ENCODE measurements at regions not wholly inside any gene's neighbourhood (a gene's known extent, or its start where the extent isn't known, plus 50 kb on each side); places are given as distances from the start of the nearest gene placed in this dataset.
A peak's percentile ranks its signal among the peaks of the same experiment; 100 is the strongest.
"Not testable (repeated sequence)": the region's sequence is repeated elsewhere in the genome, so short reads cannot be mapped to it uniquely, and the experiment has no call there.

DNA sequence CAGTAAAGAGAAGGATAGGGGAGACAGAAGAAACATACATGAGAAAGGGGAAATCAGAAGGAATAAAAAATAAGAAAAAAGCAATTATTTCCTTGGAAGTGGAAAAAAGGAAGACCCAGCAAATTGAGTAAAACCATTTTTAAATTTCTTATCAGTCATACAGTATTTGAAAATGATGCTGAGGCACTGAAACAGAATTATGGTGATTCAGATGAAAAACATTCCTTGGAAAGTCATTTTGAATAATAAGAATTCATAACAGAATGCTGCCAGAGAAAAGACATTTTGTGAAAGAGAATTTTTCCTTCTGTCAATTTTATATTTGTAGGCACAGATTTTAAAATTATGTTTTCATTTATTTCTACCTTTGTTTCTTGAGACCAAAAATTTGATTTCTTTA is 895.5 kb upstream of the EPHA5 start:
- Mint-ChIP-seq H3K4me3 (peak overlapping the region; percentile 58), H3K9me3 (peaks cover 3% of the 10 kb centered on the region; the same call in 1 of the 2 replicates), H3K4me1 (ENCODE audit: low read depth) (peaks cover 39% of the 10 kb centered on the region), H3K36me3 (ENCODE audit: low read depth) (no peaks in the 10 kb centered on the region), H3K27ac (peak overlapping the region; percentile 92), H3K27me3 (ENCODE audit: insufficient read depth) (no peaks in the 10 kb centered on the region)
- no peak for DNase-seq
- TF ChIP-seq, protein P1, sequence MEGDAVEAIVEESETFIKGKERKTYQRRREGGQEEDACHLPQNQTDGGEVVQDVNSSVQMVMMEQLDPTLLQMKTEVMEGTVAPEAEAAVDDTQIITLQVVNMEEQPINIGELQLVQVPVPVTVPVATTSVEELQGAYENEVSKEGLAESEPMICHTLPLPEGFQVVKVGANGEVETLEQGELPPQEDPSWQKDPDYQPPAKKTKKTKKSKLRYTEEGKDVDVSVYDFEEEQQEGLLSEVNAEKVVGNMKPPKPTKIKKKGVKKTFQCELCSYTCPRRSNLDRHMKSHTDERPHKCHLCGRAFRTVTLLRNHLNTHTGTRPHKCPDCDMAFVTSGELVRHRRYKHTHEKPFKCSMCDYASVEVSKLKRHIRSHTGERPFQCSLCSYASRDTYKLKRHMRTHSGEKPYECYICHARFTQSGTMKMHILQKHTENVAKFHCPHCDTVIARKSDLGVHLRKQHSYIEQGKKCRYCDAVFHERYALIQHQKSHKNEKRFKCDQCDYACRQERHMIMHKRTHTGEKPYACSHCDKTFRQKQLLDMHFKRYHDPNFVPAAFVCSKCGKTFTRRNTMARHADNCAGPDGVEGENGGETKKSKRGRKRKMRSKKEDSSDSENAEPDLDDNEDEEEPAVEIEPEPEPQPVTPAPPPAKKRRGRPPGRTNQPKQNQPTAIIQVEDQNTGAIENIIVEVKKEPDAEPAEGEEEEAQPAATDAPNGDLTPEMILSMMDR (IDR thresholded peaks at IDR 0.05) = no peak

- peak; percentile 81 for DNase-seq
- peak overlapping the region; percentile 58 for H3K4me3 Mint-ChIP-seq
These were observed 894.8 kb upstream of the EPHA5 start for GRCh38 chr4:66564901-66565651.

GRCh38 chr4:66562276-66562806 is 892.1 kb upstream of the EPHA5 start:
- Mint-ChIP-seq H3K36me3 (ENCODE audit: low read depth) (no peaks in the 10 kb centered on the region), H3K27ac (peak overlapping the region; percentile 34), H3K27me3 (ENCODE audit: insufficient read depth) (no peaks in the 10 kb centered on the region), H3K4me1 (ENCODE audit: low read depth) (peaks cover 50% of the 10 kb centered on the region), H3K4me3 (no peak overlapping the region), H3K9me3 (peaks cover 3% of the 10 kb centered on the region)
- TF ChIP-seq, protein P1 (IDR thresholded peaks at IDR 0.05) = no peak
- DNase-seq = peak; percentile 26

More at GRCh38 chr4:66564901-66565651, 894.8 kb upstream of the EPHA5 start:
- H3K9me3 Mint-ChIP-seq = peaks cover 3% of the 10 kb centered on the region; the same call in 1 of the 2 replicates
- peak overlapping the region; percentile 92 for H3K27ac Mint-ChIP-seq
- H3K4me1 Mint-ChIP-seq (ENCODE audit: low read depth) = peaks cover 39% of the 10 kb centered on the region
- H3K36me3 Mint-ChIP-seq (ENCODE audit: low read depth) = no peaks in the 10 kb centered on the region
- no peaks in the 10 kb centered on the region for H3K27me3 Mint-ChIP-seq (ENCODE audit: insufficient read depth)
- TF ChIP-seq, protein P1 (IDR thresholded peaks at IDR 0.05) = no peak

DNA sequence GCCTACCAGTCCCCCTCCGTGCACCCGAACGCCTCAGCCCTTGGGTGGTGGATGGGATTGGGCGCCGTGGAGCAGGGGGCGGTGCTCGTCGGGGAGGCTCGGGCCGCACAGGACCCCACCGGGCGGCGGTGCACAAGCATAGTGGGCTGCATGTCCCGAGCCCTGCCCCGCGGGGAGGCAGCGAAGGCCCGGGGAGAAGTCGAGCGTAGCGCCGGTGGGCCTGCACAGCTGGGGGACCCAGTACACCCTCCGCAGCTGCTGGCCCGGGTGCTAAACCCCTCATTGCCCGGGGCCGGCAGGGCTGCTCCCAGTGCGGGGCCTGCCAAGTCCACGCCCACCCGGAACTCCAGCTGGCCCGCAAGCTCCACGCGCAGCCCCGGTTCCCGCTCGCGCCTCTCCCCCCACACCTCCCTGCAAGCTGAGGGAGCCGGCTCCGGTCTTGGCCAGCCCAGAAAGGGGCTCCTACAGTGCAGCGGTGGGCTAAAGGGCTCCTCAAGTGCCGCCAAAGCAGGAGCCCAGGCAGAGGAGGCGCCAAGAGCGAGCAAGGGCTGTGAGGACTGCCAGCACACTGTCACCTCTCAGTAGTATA is 891.3 kb upstream of the EPHA5 start:
- not testable (repeated sequence) for H3K9me3 Mint-ChIP-seq; H3K4me3 Mint-ChIP-seq; H3K36me3 Mint-ChIP-seq (ENCODE audit: low read depth); H3K27ac Mint-ChIP-seq; DNase-seq; H3K27me3 Mint-ChIP-seq (ENCODE audit: insufficient read depth)
- H3K4me1 Mint-ChIP-seq (ENCODE audit: low read depth) = peaks cover 44% of the 10 kb centered on the region

DNA sequence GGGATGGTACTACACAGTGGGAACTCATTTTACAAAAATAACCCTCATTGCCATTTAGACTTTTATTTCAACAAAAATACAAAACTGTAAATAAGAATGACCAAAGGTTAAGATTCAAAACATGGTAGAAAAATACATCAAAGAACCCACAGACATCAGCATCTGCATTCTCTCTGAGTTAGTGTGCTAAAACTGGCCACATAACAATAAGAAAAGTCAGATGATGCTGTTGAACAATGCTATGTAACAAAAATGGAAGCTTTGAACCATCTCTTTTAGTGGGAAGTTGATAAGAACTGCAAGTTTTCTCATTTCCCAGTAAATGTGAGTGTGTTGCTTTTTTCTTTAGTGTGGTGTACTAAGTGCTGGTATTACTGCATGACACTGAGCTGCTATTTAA is 888.4 kb upstream of the EPHA5 start:
- no peak overlapping the region for H3K4me3 Mint-ChIP-seq
- H3K9me3 Mint-ChIP-seq = peaks cover 7% of the 10 kb centered on the region
- TF ChIP-seq, protein P1 (IDR thresholded peaks at IDR 0.05) = no peak
- H3K4me1 Mint-ChIP-seq (ENCODE audit: low read depth) = peaks cover 50% of the 10 kb centered on the region
- peaks cover 4% of the 10 kb centered on the region for H3K36me3 Mint-ChIP-seq (ENCODE audit: low read depth)
- H3K27ac Mint-ChIP-seq = peak overlapping the region; percentile 26; the same call in 1 of the 2 replicates
- no peaks in the 10 kb centered on the region for H3K27me3 Mint-ChIP-seq (ENCODE audit: insufficient read depth)
- no peak for DNase-seq
